Keratinocyte (primary cell): ENCODE measurements at regions not wholly inside any gene's neighbourhood (a gene's known extent, or its start where the extent isn't known, plus 50 kb on each side); places are given as distances from the start of the nearest gene placed in this dataset.

Experiments used
- DNase-seq: peaks from one replicate; pipeline ENCODE4 v3.0.0-alpha.2; 2011; ENCODE audit warnings: low read depth, missing footprints, low spot score
- FAIRE-seq: peaks from 2 replicates; lab custom pipeline; 2011; peaks lifted over from hg19 to GRCh38; lab: Jason Lieb, UNC
- H2AFZ ChIP-seq: 2 replicates; pipeline ENCODE4 v1.6.0; 2012; ENCODE audit warnings: low read length, control low read depth, inconsistent platforms; ENCODE audit not compliant: control insufficient read depth
- H3K27ac ChIP-seq: 2 replicates; pipeline ENCODE4 v1.5.1; 2011; ENCODE audit warnings: low read length; ENCODE audit not compliant: control insufficient read depth, insufficient read depth
- H3K27me3 ChIP-seq: 3 replicates; pipeline ENCODE4 v1.6.0; 2011; ENCODE audit warnings: low read length; ENCODE audit not compliant: control insufficient read depth, insufficient read depth; ENCODE audit errors: extremely low read depth
- H3K36me3 ChIP-seq, 2 experiments: 2 replicates in 1 of 2; 3 replicates in 1 of 2; pipeline ENCODE4 v1.5.1; 2011; ENCODE audit warnings: low read length in 2 of 2, mild to moderate bottlenecking in 1 of 2; ENCODE audit not compliant: control insufficient read depth in 2 of 2, insufficient read depth in 2 of 2; ENCODE audit errors: extremely low read depth in 1 of 2
- H3K4me1 ChIP-seq: 3 replicates; pipeline ENCODE4 v1.5.1; 2011; ENCODE audit warnings: low read length; ENCODE audit not compliant: control insufficient read depth, insufficient read depth; ENCODE audit errors: extremely low read depth
- H3K4me2 ChIP-seq: 3 replicates; pipeline ENCODE4 v1.6.0; 2011; ENCODE audit warnings: low read depth, low read length; ENCODE audit not compliant: control insufficient read depth, insufficient read depth; ENCODE audit errors: extremely low read depth
- H3K4me3 ChIP-seq, 3 experiments: fragments of 200-600 bp in 1 of 3; sonication (generic) in 1 of 3; 2 replicates in 2 of 3; 3 replicates in 1 of 3; pipeline ENCODE4 v1.5.1; 2011 to 2016; ENCODE audit warnings: low read length in 3 of 3, mild to moderate bottlenecking in 3 of 3, control low read depth in 2 of 3, inconsistent platforms in 1 of 3, low read depth in 1 of 3, mixed read lengths in 1 of 3, mixed run types in 1 of 3, moderate library complexity in 1 of 3; ENCODE audit not compliant: control insufficient read depth in 2 of 3, insufficient read depth in 2 of 3; ENCODE audit errors: extremely low read depth in 1 of 3
- H3K79me2 ChIP-seq: 2 replicates; pipeline ENCODE4 v1.6.0; 2012; ENCODE audit warnings: low read length; ENCODE audit not compliant: control insufficient read depth, insufficient read depth
- H3K9ac ChIP-seq: 3 replicates; pipeline ENCODE4 v1.6.0; 2011; ENCODE audit warnings: low read length; ENCODE audit not compliant: control insufficient read depth, insufficient read depth; ENCODE audit errors: extremely low read depth
- H3K9me1 ChIP-seq: 3 replicates; pipeline ENCODE4 v1.6.0; 2011; ENCODE audit warnings: low read length; ENCODE audit not compliant: control insufficient read depth, insufficient read depth; ENCODE audit errors: extremely low read depth
- H3K9me3 ChIP-seq: 2 replicates; pipeline ENCODE4 v1.5.1; 2012; ENCODE audit warnings: low read depth, low read length; ENCODE audit not compliant: control insufficient read depth
- H4K20me1 ChIP-seq: 3 replicates; pipeline ENCODE4 v1.6.0; 2011; ENCODE audit warnings: low read length; ENCODE audit not compliant: control insufficient read depth, insufficient read depth; ENCODE audit errors: extremely low read depth
- CTCF ChIP-seq, 3 experiments: IDR thresholded peaks in 1 of 3; conservative IDR thresholded peaks in 1 of 3; optimal IDR thresholded peaks in 1 of 3; 2 replicates in 2 of 3; 3 replicates in 1 of 3; pipeline versions ENCODE3 to v1.5.1; 2011; ENCODE audit warnings: low read length in 3 of 3, mild to moderate bottlenecking in 3 of 3, moderate library complexity in 2 of 3, control low read depth in 1 of 3, inconsistent platforms in 1 of 3; ENCODE audit not compliant: insufficient read depth in 2 of 3; ENCODE audit errors: extremely low read depth in 1 of 3
- EZH2 ChIP-seq: IDR thresholded peaks from one replicate; pipeline ENCODE4 v1.6.1; 2012; ENCODE audit warnings: inconsistent platforms, mild to moderate bottlenecking, low read length, moderate library complexity
- dilution Hi-C: fragments of 300-500 bp; cut with MboI; formaldehyde crosslinking; loops from one replicate; pipeline ENCODE4 v1.7.0; 2020; ENCODE audit warnings: low sequenced_read_pairs; ENCODE audit not compliant: extremely low pct_ligation_motif_present

GRCh38 chr20:39630215-39630908, 668.2 kb downstream of the DHX35 start:
- Histone ChIP-seq H3K27me3 (no peaks in the 10 kb centered on the region), H3K9ac (no peak overlapping the region), H3K4me3 (no peak overlapping the region), H2AFZ (no peak overlapping the region), H3K27ac (no peak overlapping the region), H3K4me1 (peaks cover 18% of the 10 kb centered on the region), H3K9me1 (no peaks in the 10 kb centered on the region), H4K20me1 (no peaks in the 10 kb centered on the region), H3K9me3 (no peaks in the 10 kb centered on the region), H3K4me2 (no peak overlapping the region), H3K36me3 (no peaks in the 10 kb centered on the region), H3K79me2 (no peaks in the 10 kb centered on the region)
- dilution Hi-C loops, result no loop called here
- FAIRE-seq (no peak), DNase-seq (no peak)
- no peak for TF ChIP-seq CTCF (optimal IDR thresholded peaks at IDR 0.05 in 1 of 3, IDR thresholded peaks at IDR 0.05 in 1 of 3, conservative IDR thresholded peaks at IDR 0.05 in 1 of 3; ENCODE audit: extremely low read depth in 1 of 3, insufficient read depth in 2 of 3, low read length in 3 of 3)
- no peak for TF ChIP-seq EZH2

- Histone ChIP-seq H3K4me3 (no peak overlapping the region), H3K9me3 (no peaks in the 10 kb centered on the region), H3K27ac (no peak overlapping the region), H3K27me3 (no peaks in the 10 kb centered on the region), H3K79me2 (no peaks in the 10 kb centered on the region), H3K4me2 (no peak overlapping the region), H4K20me1 (no peaks in the 10 kb centered on the region), H3K9ac (no peak overlapping the region), H2AFZ (no peak overlapping the region), H3K4me1 (peaks cover 20% of the 10 kb centered on the region), H3K36me3 (no peaks in the 10 kb centered on the region), H3K9me1 (no peaks in the 10 kb centered on the region)
- dilution Hi-C loops, result no loop called here
- TF ChIP-seq EZH2 (no peak), CTCF (optimal IDR thresholded peaks at IDR 0.05 in 1 of 3, IDR thresholded peaks at IDR 0.05 in 1 of 3, conservative IDR thresholded peaks at IDR 0.05 in 1 of 3; ENCODE audit: extremely low read depth in 1 of 3, insufficient read depth in 2 of 3, low read length in 3 of 3) (no peak)
- no peak for FAIRE-seq
- no peak for DNase-seq
Measured at GRCh38 chr20:39627765-39628164, 665.6 kb downstream of the DHX35 start.
